HG03378 (cell line): ENCODE measurements at regions not wholly inside any gene's neighbourhood (a gene's known extent, or its start where the extent isn't known, plus 50 kb on each side); places are given as distances from the start of the nearest gene placed in this dataset.

Source experiments
- ATAC-seq: cut with Tn5 transposase; IDR thresholded peaks from one replicate; pipeline ENCODE4 v1.9.1; 2021; ENCODE audit warnings: mild to moderate bottlenecking, moderate library complexity; ENCODE audit not compliant: unreplicated experiment

DNA sequence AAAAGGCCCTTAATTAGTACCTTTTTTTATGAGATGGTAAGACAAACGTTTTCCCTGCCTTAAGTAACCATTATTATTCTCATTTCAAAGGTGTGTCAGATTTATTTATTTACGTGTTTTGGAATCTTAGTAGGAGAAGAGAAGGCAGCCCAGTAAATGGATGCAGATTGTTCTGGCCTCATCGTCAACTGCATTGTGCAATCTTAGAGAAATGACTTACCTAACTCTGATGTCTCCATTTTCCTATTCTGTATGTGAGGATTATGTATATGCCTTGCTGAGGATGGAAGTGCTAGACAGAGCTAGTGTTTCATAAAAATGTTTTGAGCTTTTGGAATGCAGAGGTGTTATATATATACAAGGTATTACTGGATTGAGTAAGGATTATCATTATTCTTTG lies 97.0 kb upstream of the JAG1 start:
- no peak for ATAC-seq

DNA sequence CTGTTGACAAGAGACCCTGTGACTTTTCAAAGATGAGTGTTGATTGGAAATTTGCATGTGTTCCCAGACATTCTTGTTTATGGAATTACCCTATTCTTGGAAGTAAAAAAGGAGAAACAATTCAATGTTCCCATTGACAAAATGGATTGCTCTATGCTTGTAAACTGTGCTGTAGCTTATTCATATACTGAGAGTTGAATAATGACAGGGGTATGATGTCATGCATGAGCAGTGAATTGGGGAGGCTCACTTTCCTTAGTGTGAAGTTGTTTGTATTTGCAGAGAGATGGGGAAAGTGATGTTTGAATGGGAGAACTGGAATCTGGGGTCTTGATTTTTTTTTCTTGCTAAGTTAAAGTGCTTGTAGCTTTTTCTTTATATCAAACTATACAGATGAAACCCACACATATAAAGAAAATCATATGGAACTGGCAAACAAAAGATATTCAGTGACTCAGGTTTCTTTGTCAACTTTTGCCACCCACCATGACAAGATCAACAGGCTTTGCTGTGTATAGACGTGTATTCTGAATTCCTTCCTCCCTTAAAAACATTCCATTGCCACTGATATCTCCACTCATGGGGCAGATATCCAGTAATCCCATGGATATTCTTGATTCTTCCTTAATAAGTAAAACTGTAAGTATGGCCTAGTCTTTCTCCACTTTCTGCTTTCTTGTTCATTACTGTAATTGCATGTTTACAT lies 97.8 kb upstream of the JAG1 start:
- no peak for ATAC-seq

DNA sequence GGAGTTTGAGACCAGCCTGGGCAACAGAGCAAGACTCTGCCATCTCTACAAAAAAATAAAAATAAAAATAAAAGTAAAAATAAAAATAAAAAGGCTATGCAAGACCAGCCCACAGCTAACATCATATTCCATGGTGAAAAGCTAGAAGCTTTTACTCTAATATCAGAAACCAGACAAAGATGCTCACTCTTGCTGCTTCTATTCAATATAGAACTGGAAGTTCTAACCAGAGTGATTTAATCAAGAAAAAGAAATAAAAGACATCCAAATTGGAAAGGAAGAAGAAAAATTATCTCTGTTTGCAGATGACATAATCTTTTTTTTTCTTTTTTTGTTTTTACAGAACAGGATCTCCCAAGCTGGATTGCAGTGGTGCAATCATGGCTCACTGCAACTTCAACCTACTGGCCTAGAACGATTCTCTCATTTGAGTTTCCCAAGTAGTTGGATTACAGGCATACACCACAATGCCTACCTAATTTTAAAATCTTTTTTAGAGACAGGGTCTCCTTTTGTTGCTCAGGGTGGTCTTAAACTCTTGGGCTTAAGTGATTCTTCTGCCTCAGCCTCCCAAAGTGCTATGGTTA lies 100.7 kb upstream of the JAG1 start:
- no peak for ATAC-seq

DNA sequence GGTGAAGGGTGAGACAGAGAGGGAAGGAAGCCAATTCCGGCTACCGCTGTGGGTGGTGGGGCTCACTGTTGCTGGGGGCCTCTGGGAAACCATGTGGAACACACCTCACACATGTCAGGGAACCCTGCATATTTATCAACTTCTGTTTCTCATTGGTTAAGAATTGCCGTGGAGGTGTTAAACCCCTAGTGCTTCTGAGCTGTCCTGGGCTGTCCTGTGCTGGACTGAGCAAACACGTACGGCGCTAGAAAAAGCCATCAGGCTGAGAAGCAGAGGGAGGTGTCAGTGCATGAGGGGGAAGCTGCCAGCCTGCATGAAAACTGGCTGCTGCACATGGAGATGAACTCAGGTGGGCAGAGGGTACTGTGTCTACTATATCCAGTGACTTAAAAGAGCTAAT lies 103.9 kb upstream of the JAG1 start:
- ATAC-seq: no peak

GRCh38 chr20:10779911-10780310 lies 106.1 kb upstream of the JAG1 start:
- no peak for ATAC-seq

GRCh38 chr20:10780901-10781300 lies 107.1 kb upstream of the JAG1 start:
- ATAC-seq: no peak

- peak; percentile 75 for ATAC-seq
Measured at GRCh38 chr20:10781526-10781925, 107.7 kb upstream of the JAG1 start.

GRCh38 chr20:10783707-10784553 lies 110.1 kb upstream of the JAG1 start:
- no peak for ATAC-seq

GRCh38 chr20:10784554-10785183 lies 110.9 kb upstream of the JAG1 start:
- ATAC-seq: no peak

GRCh38 chr20:10786678-10787077 lies 112.9 kb upstream of the JAG1 start:
- no peak for ATAC-seq

DNA sequence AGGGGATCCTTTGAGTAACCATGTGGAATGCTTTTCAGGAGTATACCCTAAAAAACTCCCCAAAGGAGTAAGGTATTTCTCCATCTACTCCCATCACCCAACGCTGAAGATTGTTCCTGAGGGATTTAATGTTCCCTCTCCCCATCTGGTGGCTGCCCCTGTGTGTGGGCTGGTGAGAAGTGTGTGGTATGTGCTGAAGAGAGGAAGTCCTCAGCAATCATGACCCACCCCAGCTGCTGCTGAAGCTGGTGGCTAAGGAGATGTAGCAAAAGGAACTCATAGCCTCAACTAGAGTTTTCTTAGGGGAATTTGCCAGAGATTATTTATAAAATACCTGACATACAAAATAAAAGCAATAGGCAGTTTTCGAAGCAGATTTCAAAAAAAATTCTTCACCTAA lies 114.3 kb upstream of the JAG1 start:
- no peak for ATAC-seq

GRCh38 chr20:10788877-10789276 lies 115.1 kb upstream of the JAG1 start:
- ATAC-seq: no peak

DNA sequence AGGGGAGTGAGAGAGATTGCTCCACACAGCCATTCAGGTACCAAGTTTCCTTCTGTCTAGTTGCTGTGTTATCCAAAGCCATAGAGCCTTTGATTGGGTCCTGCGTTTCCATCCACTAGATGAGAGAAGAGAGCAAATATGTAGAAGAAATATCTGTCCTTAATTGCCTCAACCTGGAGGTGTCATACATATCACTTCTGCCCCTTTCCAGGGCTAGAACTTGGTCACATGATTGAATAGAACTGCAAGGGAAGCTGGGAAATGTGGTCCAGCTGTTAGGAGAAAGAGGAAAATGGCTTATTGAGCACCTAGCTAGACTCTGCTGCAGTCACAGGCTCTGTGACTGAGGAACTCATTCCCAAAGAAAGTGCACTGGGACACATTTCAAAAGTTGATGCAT lies 115.6 kb upstream of the JAG1 start:
- ATAC-seq: no peak

DNA sequence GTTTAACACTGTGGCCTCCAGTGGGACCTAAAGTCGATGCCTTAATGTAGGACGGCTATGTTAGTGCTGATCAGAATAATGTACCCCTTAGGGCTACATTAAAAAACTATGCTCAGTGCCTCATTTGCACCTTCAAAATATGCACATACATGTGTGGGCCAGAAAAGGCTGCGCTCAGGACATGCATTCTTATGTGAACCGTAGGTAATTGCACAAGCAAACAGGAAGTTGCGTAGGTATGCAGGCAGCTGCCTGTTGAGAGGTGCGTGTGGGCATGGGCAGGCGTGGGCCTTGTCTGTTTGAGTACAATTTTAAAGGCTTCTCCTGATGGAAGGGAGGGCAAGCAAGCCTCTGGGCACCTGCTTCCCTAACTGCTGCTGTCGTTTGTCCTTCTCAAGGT lies 116.2 kb upstream of the JAG1 start:
- no peak for ATAC-seq

DNA sequence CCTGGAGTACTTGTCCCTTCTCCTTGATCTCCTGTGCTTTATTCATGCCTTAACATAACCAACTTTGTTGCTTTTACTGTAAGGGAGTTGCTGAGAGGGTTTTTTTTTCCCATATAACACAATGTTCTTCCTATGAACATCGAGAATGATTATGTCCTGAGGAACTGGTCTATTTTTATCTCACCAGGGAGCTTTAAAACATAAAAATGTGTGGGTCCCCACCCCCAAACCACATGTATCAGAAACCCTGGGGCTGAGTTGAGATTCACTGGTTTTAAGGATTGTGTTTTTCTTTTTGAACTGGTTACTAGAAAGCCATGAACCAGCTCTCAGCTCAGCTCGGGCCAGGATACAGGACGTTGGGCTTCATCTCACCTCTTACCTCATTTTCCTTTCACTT lies 118.5 kb upstream of the JAG1 start:
- ATAC-seq: no peak

- ATAC-seq: no peak
Measured at GRCh38 chr20:10793766-10794165, 120.0 kb upstream of the JAG1 start.

GRCh38 chr20:10794765-10795164 lies 121.0 kb upstream of the JAG1 start:
- no peak for ATAC-seq

- ATAC-seq: no peak
Measured at GRCh38 chr20:10795286-10796026, 121.7 kb upstream of the JAG1 start.

GRCh38 chr20:10798811-10799210 lies 125.0 kb upstream of the JAG1 start:
- ATAC-seq: no peak

GRCh38 chr20:10799735-10800134 lies 125.9 kb upstream of the JAG1 start:
- no peak for ATAC-seq

DNA sequence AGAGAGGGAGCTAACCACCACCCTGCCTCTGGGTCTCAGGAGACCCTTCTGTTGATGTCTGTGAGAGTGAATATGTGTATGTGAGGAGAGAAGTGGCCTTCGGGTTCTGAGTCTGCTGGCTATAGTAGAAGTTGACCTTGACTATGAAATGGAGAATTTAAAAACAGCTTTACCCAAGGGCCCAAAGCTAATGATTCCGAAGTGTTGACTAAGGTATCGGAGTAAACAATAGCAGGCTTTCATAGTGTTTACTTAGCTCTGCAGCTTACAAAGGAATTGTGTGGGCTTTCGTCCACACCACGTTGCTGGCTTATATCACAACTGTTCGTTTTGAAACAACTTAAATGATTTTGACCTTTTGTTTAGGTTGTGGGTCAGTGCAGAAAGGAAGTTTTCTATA lies 126.5 kb upstream of the JAG1 start:
- no peak for ATAC-seq
